Neutrophil (primary cell): ENCODE measurements at regions not wholly inside any gene's neighbourhood (a gene's known extent, or its start where the extent isn't known, plus 50 kb on each side); places are given as distances from the start of the nearest gene placed in this dataset.
"Not testable (repeated sequence)": the region's sequence is repeated elsewhere in the genome, so short reads cannot be mapped to it uniquely, and the experiment has no call there.

Source experiments
- H3K27ac ChIP-seq: fragments of 200-600 bp; sonication (generic); 2 replicates; pipeline ENCODE4 v1.5.1; 2016; ENCODE audit warnings: mild to moderate bottlenecking, moderate library complexity
- H3K27me3 ChIP-seq: fragments of 200-600 bp; sonication (generic); 2 replicates; pipeline ENCODE4 v1.6.0; 2016; ENCODE audit warnings: mild to moderate bottlenecking
- H3K36me3 ChIP-seq: fragments of 200-600 bp; sonication (generic); 2 replicates; pipeline ENCODE4 v1.5.1; 2017
- H3K4me1 ChIP-seq, 2 experiments: fragments of 200-600 bp in 1 of 2; sonication (generic) in 1 of 2; 1 replicate in 1 of 2; 2 replicates in 1 of 2; pipeline versions ENCODE4 v1.5.1 to v1.6.1; 2013 to 2016; ENCODE audit warnings: low read depth in 1 of 2, low read length in 1 of 2, mild to moderate bottlenecking in 1 of 2, moderate library complexity in 1 of 2; ENCODE audit not compliant: control insufficient read depth in 1 of 2, insufficient read depth in 1 of 2
- H3K4me3 ChIP-seq, 2 experiments: fragments of 200-600 bp in 1 of 2; sonication (generic) in 1 of 2; 1 replicate in 1 of 2; 2 replicates in 1 of 2; pipeline ENCODE4 v1.5.1; 2013 to 2016; ENCODE audit warnings: low read depth in 1 of 2, low read length in 1 of 2, mild to moderate bottlenecking in 1 of 2, moderate library complexity in 1 of 2
- H3K9me3 ChIP-seq: fragments of 200-600 bp; sonication (generic); 2 replicates; pipeline ENCODE4 v1.5.1; 2016
- CTCF ChIP-seq: fragments of 200-600 bp; sonication (generic); IDR thresholded peaks from 2 replicates; pipeline ENCODE4 v1.5.1; 2016; ENCODE audit warnings: antibody characterized with exemption

DNA sequence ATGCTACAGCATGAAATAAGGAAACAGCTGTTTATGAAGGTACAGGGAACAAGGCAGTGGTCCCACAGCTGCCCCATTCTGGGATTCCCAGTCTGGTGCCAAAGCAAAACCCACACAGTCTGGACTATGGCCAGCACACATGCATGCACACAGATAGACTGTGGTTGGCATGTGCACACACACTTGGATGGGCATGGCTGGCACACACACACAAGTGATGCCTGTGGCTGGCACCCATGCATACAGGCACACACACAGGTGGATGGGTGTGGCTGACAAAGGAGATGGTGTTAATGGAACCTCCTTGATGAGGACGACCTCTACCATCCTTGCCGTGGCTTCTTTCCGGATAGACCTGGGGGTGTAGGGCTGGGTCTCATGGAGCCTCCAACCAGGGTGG is 114.0 kb upstream of the LYZL2 start:
- no peak for TF ChIP-seq CTCF
- H3K27me3 ChIP-seq: no peaks in the 10 kb centered on the region
- H3K27ac ChIP-seq: no peak overlapping the region
- no peak overlapping the region for H3K4me3 ChIP-seq
- no peaks in the 10 kb centered on the region for H3K36me3 ChIP-seq
- no peaks in the 10 kb centered on the region for H3K9me3 ChIP-seq
- no peaks in the 10 kb centered on the region for H3K4me1 ChIP-seq

DNA sequence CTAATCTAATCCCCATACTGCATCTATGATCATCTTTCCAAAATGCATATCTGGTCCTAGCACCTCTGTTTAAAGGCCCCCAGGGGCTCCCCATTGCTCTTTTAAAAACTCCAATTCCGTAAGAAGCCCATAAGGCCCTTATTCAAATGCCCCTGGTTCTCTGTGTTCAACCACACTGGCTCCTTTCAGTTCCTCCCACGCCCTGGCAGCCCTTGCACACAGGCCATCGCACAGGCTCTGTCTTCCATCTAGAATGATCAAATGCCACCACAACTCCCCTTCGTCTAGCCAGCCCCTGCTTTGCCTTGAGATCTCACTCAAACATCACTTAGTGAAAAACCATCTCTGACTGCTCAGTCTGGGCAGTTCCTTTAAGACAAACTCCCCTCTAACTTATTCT is 112.9 kb upstream of the LYZL2 start:
- H3K27ac ChIP-seq: no peak overlapping the region
- no peaks in the 10 kb centered on the region for H3K4me1 ChIP-seq
- no peak for TF ChIP-seq CTCF
- no peak overlapping the region for H3K4me3 ChIP-seq
- no peaks in the 10 kb centered on the region for H3K27me3 ChIP-seq
- H3K9me3 ChIP-seq: no peaks in the 10 kb centered on the region
- no peaks in the 10 kb centered on the region for H3K36me3 ChIP-seq

GRCh38 chr10:30740774-30741173 is 111.2 kb upstream of the LYZL2 start:
- H3K27me3 ChIP-seq, H3K4me3 ChIP-seq, H3K36me3 ChIP-seq, H3K9me3 ChIP-seq, H3K4me1 ChIP-seq, H3K27ac ChIP-seq: not testable (repeated sequence)

GRCh38 chr10:30738416-30738815 is 108.9 kb upstream of the LYZL2 start:
- peaks cover 12% of the 10 kb centered on the region for H3K27me3 ChIP-seq
- H3K9me3 ChIP-seq: no peaks in the 10 kb centered on the region
- H3K4me3 ChIP-seq: no peak overlapping the region
- no peak overlapping the region for H3K27ac ChIP-seq
- H3K4me1 ChIP-seq: no peaks in the 10 kb centered on the region
- H3K36me3 ChIP-seq: no peaks in the 10 kb centered on the region
- no peak for TF ChIP-seq CTCF

DNA sequence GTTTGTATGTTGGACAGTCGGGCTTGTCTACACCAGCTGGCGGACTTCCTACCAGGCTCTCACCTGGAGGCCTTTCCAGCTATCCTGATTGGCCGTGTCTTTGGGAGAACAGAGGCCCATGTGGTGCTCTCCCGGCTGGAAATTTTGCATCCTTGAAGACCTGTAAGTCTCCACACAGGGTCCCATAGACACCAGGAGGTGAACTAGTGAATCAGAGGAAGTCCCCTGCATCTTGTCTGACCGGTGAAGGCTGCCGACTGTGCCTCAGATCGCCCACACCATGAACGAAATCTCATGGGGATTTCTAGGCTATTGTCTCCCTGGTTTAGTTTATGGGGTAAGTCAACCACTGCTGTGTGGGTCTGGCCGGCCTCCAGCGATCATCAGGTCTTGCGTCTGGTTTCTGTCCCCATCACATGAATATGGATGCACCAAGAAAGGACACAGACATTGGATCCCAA is 108.4 kb upstream of the LYZL2 start:
- H3K27me3 ChIP-seq: peaks cover 12% of the 10 kb centered on the region
- H3K36me3 ChIP-seq: no peaks in the 10 kb centered on the region
- no peaks in the 10 kb centered on the region for H3K4me1 ChIP-seq
- no peaks in the 10 kb centered on the region for H3K9me3 ChIP-seq
- H3K27ac ChIP-seq: no peak overlapping the region
- no peak overlapping the region for H3K4me3 ChIP-seq
- no peak for TF ChIP-seq CTCF

DNA sequence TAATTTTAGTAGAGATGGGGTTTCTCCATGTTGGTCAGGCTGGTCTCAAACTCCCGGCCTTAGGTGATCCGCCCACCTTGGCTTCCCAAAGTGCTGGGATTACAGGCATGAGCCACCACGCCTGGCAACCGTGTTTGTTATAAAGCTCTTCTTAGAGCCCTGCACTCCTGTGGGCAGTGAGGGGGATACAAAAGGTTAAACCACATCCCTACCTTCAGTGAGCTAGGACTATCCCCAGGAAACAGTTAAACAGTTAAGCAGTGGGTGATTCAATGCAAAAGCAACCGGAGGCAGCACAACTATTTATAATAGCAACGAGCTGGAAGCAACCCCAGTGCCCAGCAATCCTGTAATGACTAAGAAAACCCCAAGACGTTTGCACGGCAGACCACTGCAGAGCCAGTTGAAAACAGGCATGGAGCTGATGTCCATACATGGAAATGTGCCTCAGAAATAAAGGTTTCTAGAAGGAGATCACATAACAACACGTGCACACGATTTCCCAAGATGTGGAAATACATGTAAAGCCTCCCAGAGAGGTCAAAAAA is 107.2 kb upstream of the LYZL2 start:
- Histone ChIP-seq H3K4me1 (no peaks in the 10 kb centered on the region), H3K27ac (no peak overlapping the region)

More for the DNA sequence above, 107.2 kb upstream of the LYZL2 start:
- no peak for TF ChIP-seq CTCF
- H3K9me3 ChIP-seq: no peaks in the 10 kb centered on the region
- peaks cover 12% of the 10 kb centered on the region for H3K27me3 ChIP-seq
- H3K4me3 ChIP-seq: no peak overlapping the region
- H3K36me3 ChIP-seq: no peaks in the 10 kb centered on the region
